ENCODE measurements at regions not wholly inside any gene's neighbourhood (a gene's known extent, or its start where the extent isn't known, plus 50 kb on each side); places are given as distances from the start of the nearest gene placed in this dataset.

GRCh38 chr13:57784633-57785032 is 153.1 kb downstream of the PCDH17 start:
- Histone ChIP-seq H3K4me3 (ENCODE audit: low read depth in 2 of 2, low read length in 1 of 2) (no peak overlapping the region), H3F3A (replicated peaks; ENCODE audit: insufficient read depth) (no peaks in the 10 kb centered on the region), H4K20me1 (ENCODE audit: insufficient read depth) (no peaks in the 10 kb centered on the region), H3K4me2 (no peak overlapping the region), H3K27me3 (ENCODE audit: insufficient read depth) (no peaks in the 10 kb centered on the region), H3K9ac (no peak overlapping the region), H3K79me2 (ENCODE audit: insufficient read depth) (no peaks in the 10 kb centered on the region), H3K9me3 (no peaks in the 10 kb centered on the region), H3K36me3 (replicated peaks in 1 of 2; ENCODE audit: control insufficient read depth in 1 of 2, insufficient read depth in 2 of 2, low read length in 1 of 2) (no peaks in the 10 kb centered on the region), H3K27ac (ENCODE audit: low read depth in 2 of 2, low read length in 1 of 2) (no peak overlapping the region), H3K9me2 (no peaks in the 10 kb centered on the region), H2AFZ (ENCODE audit: low read depth) (no peak overlapping the region), H3K4me1 (ENCODE audit: control insufficient read depth in 1 of 2, insufficient read depth in 2 of 2, low read depth in 1 of 2, low read length in 1 of 2) (no peaks in the 10 kb centered on the region)
- TF ChIP-seq RFX5 (IDR thresholded peaks at IDR 0.05; ENCODE audit: low read length) (no peak), JUND (IDR thresholded peaks at IDR 0.05) (no peak), TAF1 (IDR thresholded peaks at IDR 0.05; ENCODE audit: borderline replicate concordance, low read depth, low read length) (no peak), EP300 (IDR thresholded peaks at IDR 0.05; ENCODE audit: borderline replicate concordance in 1 of 2, low read depth in 1 of 2, low read length in 1 of 2) (no peak), USF1 (IDR thresholded peaks at IDR 0.05; ENCODE audit: borderline replicate concordance, low read depth) (no peak), CTCF (IDR thresholded peaks at IDR 0.05) (no peak), SIN3A (IDR thresholded peaks at IDR 0.05; ENCODE audit: borderline replicate concordance, low read depth, low read length) (no peak), YY1 (IDR thresholded peaks at IDR 0.05; ENCODE audit: low read depth) (no peak), FOSL2 (IDR thresholded peaks at IDR 0.05; ENCODE audit: borderline replicate concordance, low read depth) (no peak)
- POLR2A ChIA-PET, result no interaction called here
- no peak for DNase-seq
- CTCF ChIA-PET, result no interaction called here
- WGBS (ENCODE audit: low lambda C conversion rate), result 63% methylated on average over 3 of the region's 3 CpGs

- Histone ChIP-seq H3K9me3 (no peaks in the 10 kb centered on the region), H3K27ac (ENCODE audit: low read depth in 2 of 2, low read length in 1 of 2) (no peak overlapping the region), H3K79me2 (ENCODE audit: insufficient read depth) (no peaks in the 10 kb centered on the region), H3K27me3 (ENCODE audit: insufficient read depth) (no peaks in the 10 kb centered on the region), H3F3A (replicated peaks; ENCODE audit: insufficient read depth) (no peaks in the 10 kb centered on the region), H2AFZ (ENCODE audit: low read depth) (no peak overlapping the region), H3K9me2 (no peaks in the 10 kb centered on the region), H4K20me1 (ENCODE audit: insufficient read depth) (no peaks in the 10 kb centered on the region), H3K36me3 (replicated peaks in 1 of 2; ENCODE audit: control insufficient read depth in 1 of 2, insufficient read depth in 2 of 2, low read length in 1 of 2) (no peaks in the 10 kb centered on the region), H3K9ac (no peak overlapping the region), H3K4me3 (ENCODE audit: low read depth in 2 of 2, low read length in 1 of 2) (no peak overlapping the region), H3K4me1 (ENCODE audit: control insufficient read depth in 1 of 2, insufficient read depth in 2 of 2, low read depth in 1 of 2, low read length in 1 of 2) (no peaks in the 10 kb centered on the region), H3K4me2 (no peak overlapping the region)
- ChIA-PET CTCF (interaction anchor here (1.4 kb wide), 1 partner anchor 9 kb away, joined by 5 read pairs; no protein-coding TSS in a partner anchor), POLR2A (no interaction called here)
- TF ChIP-seq MXI1 (IDR thresholded peaks at IDR 0.05; ENCODE audit: low read depth, low read length), result no peak
- TF ChIP-seq RXRA (IDR thresholded peaks at IDR 0.05; ENCODE audit: borderline replicate concordance, low read depth), result no peak
- TF ChIP-seq TCF12 (IDR thresholded peaks at IDR 0.05), result no peak
- no peak for TF ChIP-seq USF2 (IDR thresholded peaks at IDR 0.05; ENCODE audit: borderline replicate concordance, low read depth, low read length)
- no peak for TF ChIP-seq POLR2AphosphoS5 (IDR thresholded peaks at IDR 0.05; ENCODE audit: low read depth, low read length)
- TF ChIP-seq FOSL2 (IDR thresholded peaks at IDR 0.05; ENCODE audit: borderline replicate concordance, low read depth), result no peak
- TF ChIP-seq IRF3 (IDR thresholded peaks at IDR 0.05; ENCODE audit: low read depth, low read length), result no peak
- TF ChIP-seq MEF2A (IDR thresholded peaks at IDR 0.05; ENCODE audit: borderline replicate concordance, low read depth), result no peak
- TF ChIP-seq GATA2 (CRISPR knock-in tag; IDR thresholded peaks at IDR 0.05), result no peak
- no peak for TF ChIP-seq JUND (IDR thresholded peaks at IDR 0.05)
- TF ChIP-seq MAX (IDR thresholded peaks at IDR 0.05; ENCODE audit: low read depth), result no peak
- no peak for DNase-seq
- 54% methylated on average over 4 of the region's 16 CpGs for WGBS (ENCODE audit: low lambda C conversion rate)
These were observed 155.7 kb downstream of the PCDH17 start for GRCh38 chr13:57787058-57787791.
